T-helper 17 cell (primary cell): ENCODE measurements at regions not wholly inside any gene's neighbourhood (a gene's known extent, or its start where the extent isn't known, plus 50 kb on each side); places are given as distances from the start of the nearest gene placed in this dataset.

Source experiments
- ATAC-seq: fragments of 150-1000 bp; cut with Tn5 transposase; 2 replicates; pipeline ENCODE4 v1.10.0; 2021; ENCODE audit warnings: mild to moderate bottlenecking, moderate library complexity
- DNase-seq, 3 donors: peaks; one replicate each; pipeline versions ENCODE4 v3.0.0 to v3.0.0-alpha.2; 2020 to 2021
- H3K9me3 ChIP-seq: one replicate; pipeline ENCODE4 v1.7.0; 2013; ENCODE audit warnings: low read length, mild to moderate bottlenecking; ENCODE audit not compliant: control insufficient read depth, poor library complexity, severe bottlenecking
- H3K27ac Mint-ChIP-seq: one replicate; pipeline ENCODE4 v1.8.0; 2022; ENCODE audit warnings: mild to moderate bottlenecking, moderate library complexity, mixed read lengths
- H3K27me3 Mint-ChIP-seq: one replicate; pipeline ENCODE4 v1.8.0; 2022; ENCODE audit warnings: mixed read lengths
- H3K36me3 Mint-ChIP-seq: one replicate; pipeline ENCODE4 v1.8.0; 2022; ENCODE audit warnings: low read depth, mixed read lengths
- H3K4me1 Mint-ChIP-seq: one replicate; pipeline ENCODE4 v1.8.0; 2022; ENCODE audit warnings: mild to moderate bottlenecking, mixed read lengths
- H3K4me3 Mint-ChIP-seq: one replicate; pipeline ENCODE4 v1.8.0; 2022; ENCODE audit warnings: mild to moderate bottlenecking, moderate library complexity, mixed read lengths

DNA sequence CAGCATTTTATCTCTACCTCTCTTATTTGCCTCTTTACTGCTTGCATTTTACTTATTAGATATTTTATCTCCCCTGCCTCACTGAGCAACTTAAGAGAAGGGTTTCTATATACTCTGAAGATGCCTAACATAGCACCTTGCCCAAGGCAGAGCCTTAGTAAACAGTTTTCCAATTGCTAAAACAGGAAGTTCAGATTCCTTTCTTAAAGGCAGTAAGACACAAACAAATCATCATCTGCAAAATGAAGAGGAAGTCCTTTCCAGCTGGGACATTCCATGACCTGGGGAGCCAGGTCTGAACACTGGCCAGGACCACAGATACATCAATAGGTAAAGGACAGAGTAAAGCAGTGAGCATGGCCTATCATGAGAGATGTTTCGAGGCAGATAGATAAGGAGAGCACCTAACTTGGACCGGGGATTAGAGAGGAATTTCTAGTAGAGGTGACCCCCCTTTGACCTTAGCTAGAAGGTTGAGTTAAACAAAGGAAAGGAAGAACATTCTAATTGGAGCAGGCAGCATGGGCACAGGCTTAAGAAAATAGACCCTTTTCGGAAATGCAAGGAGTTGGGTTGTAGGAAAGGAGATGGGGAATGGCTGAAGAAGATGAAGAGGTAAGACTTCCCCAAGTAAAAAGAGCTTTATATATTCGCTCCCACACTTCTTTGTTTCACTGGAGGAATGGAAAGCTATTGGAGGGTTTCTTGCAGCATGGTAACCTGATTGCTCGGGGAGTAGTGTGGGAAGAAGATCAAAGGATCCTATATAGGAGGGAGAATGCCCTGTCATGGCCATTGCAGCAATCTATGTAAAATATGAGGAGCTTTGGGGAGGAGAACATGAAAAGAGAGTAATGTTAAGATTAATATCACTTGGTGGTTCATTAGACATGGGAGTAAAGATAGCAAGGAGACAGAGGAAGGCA, 94.8 kb downstream of the PHLDA1 start:
- peaks cover 17% of the 10 kb centered on the region for H3K4me1 Mint-ChIP-seq
- DNase-seq (no peak), ATAC-seq (no peak)
- no peak overlapping the region for H3K4me3 Mint-ChIP-seq
- no peaks in the 10 kb centered on the region for H3K27me3 Mint-ChIP-seq
- H3K9me3 ChIP-seq = no peaks in the 10 kb centered on the region
- no peak overlapping the region for H3K27ac Mint-ChIP-seq
- peaks cover 3% of the 10 kb centered on the region for H3K36me3 Mint-ChIP-seq

DNA sequence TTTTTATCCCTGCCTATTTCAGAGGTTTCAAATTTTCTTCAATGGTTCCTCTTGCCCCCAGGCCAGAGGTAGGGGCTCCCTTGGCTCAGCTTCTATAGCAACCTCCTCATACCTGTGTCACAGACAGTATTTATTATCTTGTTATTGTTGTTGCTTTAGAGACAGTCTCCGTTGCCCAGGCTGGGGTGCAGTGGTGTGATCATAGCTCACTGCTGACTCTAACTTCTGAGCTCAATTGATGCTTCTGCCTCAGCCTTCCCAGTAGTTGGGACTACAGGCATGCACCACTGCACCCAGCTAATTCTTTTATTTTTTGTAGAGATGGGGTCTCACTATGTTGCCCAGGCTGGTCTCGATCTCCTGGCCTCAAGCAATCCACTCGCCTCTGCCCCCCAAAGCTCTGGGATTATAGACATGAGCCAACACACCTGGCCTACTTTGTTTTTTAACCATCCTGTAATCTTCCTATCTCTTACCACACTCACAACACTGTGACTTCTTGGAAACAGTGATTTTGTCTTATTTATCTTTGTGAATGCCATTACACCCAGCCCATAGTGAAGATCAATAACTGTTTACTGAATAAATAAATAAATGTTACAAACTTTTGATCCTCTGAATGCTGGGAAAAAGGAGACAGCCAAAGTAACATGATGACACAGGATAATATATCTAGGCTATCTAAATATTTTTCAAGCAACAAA, 95.9 kb downstream of the PHLDA1 start:
- ATAC-seq (peak; percentile 50), DNase-seq (no peak)
- H3K4me3 Mint-ChIP-seq = no peak overlapping the region
- H3K36me3 Mint-ChIP-seq = peaks cover 3% of the 10 kb centered on the region
- H3K27me3 Mint-ChIP-seq = no peaks in the 10 kb centered on the region
- H3K9me3 ChIP-seq = no peaks in the 10 kb centered on the region
- no peak overlapping the region for H3K27ac Mint-ChIP-seq
- H3K4me1 Mint-ChIP-seq = peaks cover 17% of the 10 kb centered on the region

- Mint-ChIP-seq H3K36me3 (peaks cover 5% of the 10 kb centered on the region), H3K4me1 (peaks cover 17% of the 10 kb centered on the region), H3K4me3 (no peak overlapping the region), H3K27me3 (peaks cover 10% of the 10 kb centered on the region), H3K27ac (peak overlapping the region; percentile 87)
- no peaks in the 10 kb centered on the region for H3K9me3 ChIP-seq
- DNase-seq (no peak), ATAC-seq (no peak)
Measured at GRCh38 chr12:75933101-75933500, 98.5 kb downstream of the PHLDA1 start.

DNA sequence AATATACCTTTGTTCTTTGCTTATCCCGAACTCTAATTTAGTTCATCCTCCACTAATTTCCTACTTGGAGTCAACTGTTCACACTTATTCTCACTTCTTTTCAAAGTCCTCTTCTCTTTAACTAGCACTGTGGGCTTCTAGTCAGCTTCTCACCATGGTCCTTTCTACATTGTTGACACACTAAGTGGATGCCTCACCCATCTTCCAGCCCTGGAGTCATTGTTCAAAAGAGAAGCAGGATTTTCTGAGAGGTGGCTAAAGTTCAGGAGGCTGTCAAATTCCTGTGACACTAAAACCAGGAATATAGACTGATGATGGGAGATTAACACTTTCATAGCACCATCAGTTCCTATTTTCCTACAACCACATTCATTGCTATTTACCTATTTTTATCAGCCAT, 99.3 kb downstream of the PHLDA1 start:
- Mint-ChIP-seq H3K36me3 (peaks cover 5% of the 10 kb centered on the region), H3K27ac (no peak overlapping the region), H3K4me3 (no peak overlapping the region), H3K27me3 (peaks cover 10% of the 10 kb centered on the region), H3K4me1 (peaks cover 17% of the 10 kb centered on the region)
- no peak for ATAC-seq
- no peak for DNase-seq
- H3K9me3 ChIP-seq = no peaks in the 10 kb centered on the region

- Mint-ChIP-seq H3K4me1 (no peaks in the 10 kb centered on the region), H3K27ac (no peak overlapping the region), H3K27me3 (peaks cover 8% of the 10 kb centered on the region), H3K4me3 (no peak overlapping the region), H3K36me3 (no peaks in the 10 kb centered on the region)
- ATAC-seq (no peak), DNase-seq (no peak)
- H3K9me3 ChIP-seq = no peaks in the 10 kb centered on the region
Measured at GRCh38 chr12:75923964-75924666, 107.5 kb downstream of the PHLDA1 start.

DNA sequence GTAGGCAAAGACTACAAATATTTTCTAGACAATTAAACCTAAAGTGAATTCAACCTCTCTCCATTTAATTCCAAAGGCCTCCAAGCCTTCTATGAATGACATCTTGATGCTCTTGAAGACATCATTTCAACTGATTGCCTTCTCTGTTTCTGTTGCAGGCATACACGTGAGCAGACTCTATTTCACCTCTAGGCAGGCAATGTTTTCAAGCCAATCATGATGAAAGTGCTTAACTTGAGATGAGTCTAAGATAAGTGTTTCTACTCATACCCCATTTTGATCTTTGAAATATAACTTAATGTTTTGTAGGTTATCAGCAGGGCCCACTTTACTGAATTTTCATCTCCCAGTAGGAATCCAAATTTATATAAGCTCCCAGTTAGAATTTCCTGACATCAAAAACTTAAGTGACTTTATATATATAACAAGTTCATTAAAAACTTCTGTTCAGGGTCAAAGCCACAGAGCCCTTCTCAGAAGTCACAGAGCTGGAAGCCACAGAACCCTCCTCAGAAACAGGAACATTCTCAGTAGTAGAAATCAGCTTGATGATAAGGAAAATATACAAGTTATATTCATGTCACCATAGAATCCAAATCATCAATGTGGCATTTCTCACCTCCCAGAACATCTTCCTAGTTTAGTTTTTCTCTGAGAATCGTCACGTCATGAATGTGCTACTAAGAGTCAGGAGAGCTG, 108.5 kb downstream of the PHLDA1 start:
- H3K9me3 ChIP-seq = no peaks in the 10 kb centered on the region
- ATAC-seq (no peak), DNase-seq (no peak)
- Mint-ChIP-seq H3K36me3 (no peaks in the 10 kb centered on the region), H3K27ac (no peak overlapping the region), H3K27me3 (peaks cover 10% of the 10 kb centered on the region), H3K4me1 (no peaks in the 10 kb centered on the region), H3K4me3 (no peak overlapping the region)

GRCh38 chr12:75921622-75922289, 109.8 kb downstream of the PHLDA1 start:
- H3K27ac Mint-ChIP-seq = peak overlapping the region; percentile 55
- no peak for ATAC-seq
- peaks cover 4% of the 10 kb centered on the region for H3K4me1 Mint-ChIP-seq
- H3K9me3 ChIP-seq = no peaks in the 10 kb centered on the region
- no peaks in the 10 kb centered on the region for H3K36me3 Mint-ChIP-seq
- no peak for DNase-seq
- peaks cover 10% of the 10 kb centered on the region for H3K27me3 Mint-ChIP-seq
- no peak overlapping the region for H3K4me3 Mint-ChIP-seq

GRCh38 chr12:75917715-75918114, 113.9 kb downstream of the PHLDA1 start:
- Mint-ChIP-seq H3K27me3 (peaks cover 10% of the 10 kb centered on the region), H3K27ac (no peak overlapping the region), H3K4me1 (peaks cover 4% of the 10 kb centered on the region), H3K36me3 (no peaks in the 10 kb centered on the region), H3K4me3 (no peak overlapping the region)
- peak; percentile 53 for ATAC-seq
- H3K9me3 ChIP-seq = no peaks in the 10 kb centered on the region
- no peak for DNase-seq

- no peaks in the 10 kb centered on the region for H3K9me3 ChIP-seq
- no peak overlapping the region for H3K4me3 Mint-ChIP-seq
- ATAC-seq (no peak), DNase-seq (no peak)
- H3K27ac Mint-ChIP-seq = no peak overlapping the region
- peaks cover 4% of the 10 kb centered on the region for H3K4me1 Mint-ChIP-seq
- H3K36me3 Mint-ChIP-seq = no peaks in the 10 kb centered on the region
- peaks cover 10% of the 10 kb centered on the region for H3K27me3 Mint-ChIP-seq
Measured at GRCh38 chr12:75917083-75917482, 114.5 kb downstream of the PHLDA1 start.

DNA sequence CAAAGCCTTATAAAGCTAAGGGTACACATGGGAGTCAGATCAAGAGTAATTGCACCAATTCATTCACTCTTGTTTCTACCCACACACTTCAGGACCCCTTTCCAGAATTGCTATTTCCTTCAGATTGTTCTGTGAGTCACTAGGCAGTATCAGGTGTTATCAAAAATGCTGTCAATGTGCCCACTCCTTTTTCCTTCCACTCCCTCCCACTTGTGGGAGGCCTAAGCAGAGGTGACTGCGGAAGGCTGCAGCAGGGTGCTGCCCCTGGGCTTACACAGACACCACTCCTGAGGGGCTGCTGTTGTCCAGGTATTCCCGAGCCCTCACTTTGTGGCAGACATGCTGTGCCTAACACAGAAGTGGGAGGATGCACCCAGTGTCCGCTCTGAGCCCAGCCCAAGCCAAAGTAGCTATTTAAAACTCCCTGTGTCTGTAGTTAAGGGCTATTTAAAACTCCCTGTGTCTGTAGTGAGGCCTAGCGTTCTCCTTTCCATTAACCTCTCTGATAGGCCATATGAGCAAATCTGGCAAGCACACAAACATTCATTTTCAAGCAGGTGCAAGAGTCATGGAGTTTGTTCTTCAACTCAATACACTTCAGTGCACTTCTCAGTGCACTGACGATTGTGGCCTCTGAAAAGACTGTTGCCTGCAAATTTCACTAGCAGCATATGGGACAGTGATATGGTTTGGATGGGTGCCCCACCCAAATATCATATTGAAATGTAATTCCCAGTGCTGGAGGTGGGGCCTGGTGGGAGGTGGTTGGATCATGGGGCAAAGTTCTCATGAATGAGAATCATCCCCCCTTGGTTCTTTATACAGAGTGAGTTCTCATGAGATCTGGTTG, 117.8 kb downstream of the PHLDA1 start:
- H3K4me1 Mint-ChIP-seq = peaks cover 4% of the 10 kb centered on the region
- H3K4me3 Mint-ChIP-seq = no peak overlapping the region
- no peak overlapping the region for H3K27ac Mint-ChIP-seq
- peaks cover 2% of the 10 kb centered on the region for H3K27me3 Mint-ChIP-seq
- H3K36me3 Mint-ChIP-seq = no peaks in the 10 kb centered on the region
- ATAC-seq (no peak), DNase-seq (no peak)
- no peaks in the 10 kb centered on the region for H3K9me3 ChIP-seq

- Mint-ChIP-seq H3K4me1 (no peaks in the 10 kb centered on the region), H3K27me3 (no peaks in the 10 kb centered on the region), H3K27ac (peak overlapping the region; percentile 43), H3K4me3 (no peak overlapping the region), H3K36me3 (no peaks in the 10 kb centered on the region)
- no peaks in the 10 kb centered on the region for H3K9me3 ChIP-seq
- no peak for DNase-seq
- ATAC-seq = no peak
Measured at GRCh38 chr12:75909714-75910656, 121.6 kb downstream of the PHLDA1 start.
